Epidermal melanocyte (primary cell): ENCODE measurements at regions not wholly inside any gene's neighbourhood (a gene's known extent, or its start where the extent isn't known, plus 50 kb on each side); places are given as distances from the start of the nearest gene placed in this dataset.

Experiments used
- DNase-seq: peaks from one replicate; pipeline ENCODE4 v3.0.0; 2011; ENCODE audit warnings: low spot score; ENCODE audit not compliant: insufficient read length

DNA sequence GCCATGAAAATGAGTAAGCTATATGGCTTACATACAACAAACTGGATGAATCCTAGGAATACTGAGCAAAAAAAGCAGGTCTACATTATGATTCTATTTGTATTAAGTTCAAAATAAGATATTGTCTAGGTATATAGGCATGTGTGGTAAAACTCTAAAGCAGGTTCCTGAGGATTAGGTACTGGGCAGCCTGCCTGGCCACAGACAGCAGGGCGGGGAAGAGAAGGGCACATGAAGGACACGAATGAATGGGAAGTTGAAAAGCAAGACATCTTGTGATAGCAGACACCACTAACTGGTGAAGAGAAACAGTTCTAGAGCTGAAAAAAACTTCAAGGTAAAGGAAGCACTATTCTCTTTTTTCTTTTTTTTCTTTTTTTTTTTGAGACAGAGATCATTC lies 72.6 kb upstream of the SLC4A11 start:
- no peak for DNase-seq

DNA sequence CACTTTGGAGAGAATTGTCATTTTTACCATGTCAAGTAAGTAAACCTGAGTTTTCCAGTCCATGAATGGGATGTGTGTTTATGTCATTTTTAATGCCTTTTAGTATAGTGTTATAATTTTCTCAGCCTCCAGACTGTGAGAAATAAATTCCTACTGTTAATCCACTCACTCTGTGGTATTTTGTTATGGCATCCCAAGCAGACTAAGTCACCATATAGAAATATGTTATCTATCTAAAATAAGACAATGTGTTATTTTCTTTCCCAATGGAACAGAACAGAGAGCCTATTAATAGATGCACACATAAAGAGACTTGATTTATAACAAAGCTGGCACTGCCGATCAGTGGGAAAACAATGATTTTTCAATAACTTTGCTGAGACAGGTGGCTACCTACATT lies 70.2 kb upstream of the SLC4A11 start:
- DNase-seq = no peak

DNA sequence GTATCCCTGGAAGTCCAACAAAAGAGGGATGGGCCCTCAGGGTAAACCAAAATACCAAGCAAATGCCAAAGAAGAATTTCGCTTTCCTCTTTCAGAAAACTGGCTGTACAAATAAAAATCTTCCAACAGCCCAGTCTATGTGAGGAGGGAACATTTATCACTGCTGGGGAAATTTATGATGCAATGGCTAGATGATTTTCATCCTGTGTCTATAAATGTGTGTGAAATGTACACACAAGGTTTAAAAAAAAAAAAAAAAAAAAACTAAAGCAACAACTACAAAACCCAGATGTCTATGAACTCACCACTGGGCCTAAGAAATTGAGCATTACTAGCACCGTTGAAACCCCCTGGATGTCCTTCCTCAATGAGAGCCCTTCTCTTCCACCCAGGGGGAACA lies 68.7 kb upstream of the SLC4A11 start:
- no peak for DNase-seq

DNA sequence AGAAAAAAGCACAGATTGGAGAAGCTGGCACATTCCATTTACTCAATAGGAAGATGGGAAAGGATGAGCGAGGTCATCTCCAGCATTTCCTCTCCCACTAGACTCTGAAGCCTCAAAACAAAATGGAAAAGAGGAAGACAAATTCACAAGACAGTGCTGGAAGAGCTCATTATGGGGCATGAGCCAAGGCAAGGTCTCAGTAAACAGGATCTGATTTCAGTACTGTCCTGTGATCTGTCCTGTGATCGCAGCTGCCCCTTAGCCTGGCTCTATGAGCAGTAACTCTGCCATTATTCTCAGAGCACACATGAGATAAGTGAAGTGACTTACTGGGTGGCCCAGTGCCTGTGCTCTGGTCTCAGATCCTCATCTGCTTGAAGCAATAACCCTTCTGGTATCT lies 68.1 kb upstream of the SLC4A11 start:
- no peak for DNase-seq

DNA sequence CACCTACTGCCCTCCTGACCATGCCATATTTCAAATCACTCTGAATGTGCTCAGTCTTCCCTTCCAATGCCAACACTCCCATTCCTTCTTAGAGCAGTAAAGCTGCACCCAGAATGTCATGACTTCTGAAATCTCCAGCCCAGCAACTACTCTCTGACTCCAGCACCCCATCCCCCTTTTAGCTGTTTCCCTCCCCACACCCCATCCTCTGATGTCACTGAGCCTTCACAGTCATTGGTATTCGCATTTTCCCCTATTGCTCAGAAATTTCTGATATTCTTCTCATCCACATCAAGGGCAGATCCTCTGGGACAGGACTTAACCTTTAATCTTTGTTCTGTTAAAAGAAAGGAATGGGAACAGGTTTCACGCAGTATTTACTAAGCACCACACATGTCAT lies 67.1 kb upstream of the SLC4A11 start:
- no peak for DNase-seq

DNA sequence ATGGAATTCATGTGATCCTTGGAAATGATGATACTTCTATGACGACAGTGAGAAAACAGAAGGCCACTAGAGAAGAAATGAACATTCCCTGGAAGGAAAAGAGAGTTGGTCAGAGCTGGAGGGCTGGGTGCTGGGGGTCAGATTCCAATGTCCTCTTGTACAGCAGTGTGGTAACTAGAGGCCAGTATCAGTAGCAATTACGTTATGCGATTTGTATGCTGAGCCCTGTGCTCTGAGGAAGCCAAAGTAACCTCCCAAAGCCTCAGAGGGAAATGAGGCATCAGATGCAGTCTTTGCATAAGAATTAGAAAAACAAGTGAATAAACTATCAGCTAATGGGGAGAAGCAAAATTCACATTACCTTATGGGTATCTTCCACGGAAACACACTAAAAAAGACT lies 65.5 kb upstream of the SLC4A11 start:
- no peak for DNase-seq

DNA sequence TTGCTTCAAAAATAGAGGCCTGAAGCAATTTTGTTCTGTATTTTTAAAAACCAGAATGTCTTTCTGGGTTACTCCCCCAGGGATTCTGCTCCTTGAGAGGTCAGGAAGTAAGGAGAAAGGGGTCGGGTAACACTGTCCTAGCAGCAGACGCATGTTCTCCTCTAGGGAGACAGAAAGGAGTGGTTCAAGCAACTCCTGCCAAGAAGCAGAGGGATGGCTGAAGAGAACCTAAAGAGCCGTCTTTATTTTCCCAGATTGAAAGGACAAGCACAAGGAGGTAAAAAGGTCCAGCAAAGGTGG lies 58.0 kb upstream of the SLC4A11 start:
- no peak for DNase-seq

DNA sequence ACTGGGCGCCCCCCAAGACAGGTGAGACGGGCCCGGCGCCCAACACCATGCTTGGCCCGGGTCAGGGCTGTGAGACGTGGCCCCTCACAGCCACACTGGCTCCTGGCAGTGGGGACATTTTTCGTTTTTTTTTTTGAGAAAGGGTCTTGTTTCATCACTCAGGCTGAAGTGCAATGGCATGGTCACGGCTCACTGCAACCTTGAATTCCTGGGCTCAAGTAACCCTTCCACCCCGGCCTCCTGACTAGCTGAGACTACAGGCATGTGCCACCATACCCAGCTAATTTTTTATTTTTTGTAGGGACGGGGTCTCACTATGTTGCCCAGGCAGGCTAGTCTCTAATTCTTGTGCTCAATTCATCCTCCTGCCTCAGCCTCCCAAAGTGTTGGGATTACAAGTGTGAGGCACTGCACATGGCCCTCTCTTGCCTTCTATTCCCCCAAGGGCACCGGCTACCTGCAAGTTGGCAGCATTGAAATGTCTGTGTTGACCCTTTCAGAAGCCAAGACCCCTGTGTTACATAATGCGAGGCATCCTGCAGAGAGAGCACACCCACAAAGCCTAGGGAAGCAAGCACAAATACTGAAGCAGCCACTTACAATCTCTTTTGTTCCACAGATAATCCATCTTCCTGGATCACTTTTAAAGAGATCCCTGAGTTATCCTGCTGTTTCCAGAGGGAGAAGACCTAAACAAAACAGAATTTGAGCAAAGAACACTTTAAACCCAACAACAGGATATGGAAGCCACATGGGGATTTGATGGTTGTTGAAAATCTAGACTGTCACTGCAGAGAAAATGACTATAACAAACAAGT lies 57.5 kb upstream of the SLC4A11 start:
- no peak for DNase-seq
